ENCODE measurements at regions not wholly inside any gene's neighbourhood (a gene's known extent, or its start where the extent isn't known, plus 50 kb on each side); places are given as distances from the start of the nearest gene placed in this dataset.

DNA sequence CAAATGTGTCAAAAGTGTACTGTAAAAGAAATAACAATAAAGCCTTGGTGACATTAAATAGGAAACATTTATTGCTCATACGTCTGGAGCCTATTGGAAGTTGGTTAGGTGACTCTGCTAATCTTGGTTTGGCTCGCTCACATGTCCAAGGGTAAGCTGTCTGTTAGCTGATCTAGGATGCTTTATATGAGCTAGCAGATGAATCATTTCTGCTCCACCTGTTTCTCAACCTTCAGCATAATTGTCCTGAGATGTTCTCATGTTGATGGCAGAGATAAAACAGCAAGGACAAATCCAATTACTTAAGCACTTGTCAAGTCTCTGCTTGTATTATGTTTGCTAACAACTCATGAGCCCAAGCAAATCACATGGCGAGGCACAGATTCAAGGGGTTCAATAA, 56.0 kb upstream of the CD53 start:
- TF ChIP-seq CTCF (conservative IDR thresholded peaks at IDR 0.05) = no peak
- Mint-ChIP-seq H3K4me3 (no peak overlapping the region), H3K27ac (no peak overlapping the region), H3K4me1 (ENCODE audit: unreplicated experiment) (no peaks in the 10 kb centered on the region), H3K9me3 (no peaks in the 10 kb centered on the region), H3K36me3 (no peaks in the 10 kb centered on the region), H3K27me3 (peaks cover 12% of the 10 kb centered on the region)
- no peak for DNase-seq (ENCODE audit: extremely low spot score, unreplicated experiment)

DNA sequence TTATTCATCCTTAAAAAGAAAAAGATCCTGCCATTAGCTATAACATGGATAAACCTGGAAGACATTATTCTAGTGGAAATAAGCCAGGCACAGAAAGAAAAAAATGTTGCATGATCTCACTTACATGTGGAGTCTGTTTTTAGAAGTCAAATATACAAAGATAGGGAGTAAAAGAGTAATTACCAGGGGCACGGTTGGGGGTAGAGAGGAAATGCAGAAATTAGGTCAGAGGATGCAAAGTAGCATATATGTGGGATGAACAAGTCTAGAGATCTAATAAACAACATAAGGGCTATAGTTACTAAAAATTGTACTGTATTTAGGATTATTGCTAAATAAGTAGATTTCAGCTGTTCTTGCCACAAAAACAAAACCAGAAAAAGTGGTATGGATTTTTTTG, 61.4 kb upstream of the CD53 start:
- Mint-ChIP-seq H3K4me1 (ENCODE audit: unreplicated experiment) (no peaks in the 10 kb centered on the region), H3K27me3 (peaks cover 14% of the 10 kb centered on the region), H3K27ac (no peak overlapping the region), H3K9me3 (no peaks in the 10 kb centered on the region), H3K4me3 (no peak overlapping the region), H3K36me3 (no peaks in the 10 kb centered on the region)
- TF ChIP-seq CTCF (conservative IDR thresholded peaks at IDR 0.05) = no peak
- no peak for DNase-seq (ENCODE audit: extremely low spot score, unreplicated experiment)

DNA sequence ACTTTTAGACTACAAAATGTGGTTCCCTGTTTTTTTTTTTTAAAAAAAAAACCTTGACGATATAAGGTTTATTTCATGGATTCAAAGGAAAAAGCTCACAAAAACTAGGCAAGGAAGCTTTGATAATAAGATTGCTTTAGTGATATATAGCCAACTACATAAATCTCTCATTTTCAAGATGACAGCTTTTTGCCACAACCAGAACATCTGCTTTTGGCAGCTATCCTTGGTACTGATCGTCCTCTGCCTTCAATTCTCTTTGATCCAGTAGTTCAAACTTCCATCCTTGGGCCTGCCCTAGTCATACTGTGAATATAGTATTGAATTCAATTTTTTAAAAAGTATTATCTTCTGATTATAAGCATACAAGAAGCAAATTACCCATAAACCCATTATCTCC, 72.9 kb upstream of the CD53 start:
- no peak for DNase-seq (ENCODE audit: extremely low spot score, unreplicated experiment)
- Mint-ChIP-seq H3K27me3 (peaks cover 17% of the 10 kb centered on the region), H3K4me1 (ENCODE audit: unreplicated experiment) (no peaks in the 10 kb centered on the region), H3K27ac (no peak overlapping the region), H3K36me3 (no peaks in the 10 kb centered on the region), H3K9me3 (no peaks in the 10 kb centered on the region), H3K4me3 (no peak overlapping the region)
- no peak for TF ChIP-seq CTCF (conservative IDR thresholded peaks at IDR 0.05)

- H3K27ac Mint-ChIP-seq = no peak overlapping the region
- no peaks in the 10 kb centered on the region for H3K4me1 Mint-ChIP-seq (ENCODE audit: unreplicated experiment)
- H3K9me3 Mint-ChIP-seq = no peaks in the 10 kb centered on the region
- H3K27me3 Mint-ChIP-seq = peaks cover 20% of the 10 kb centered on the region
- no peak for TF ChIP-seq CTCF (conservative IDR thresholded peaks at IDR 0.05)
- DNase-seq (ENCODE audit: extremely low spot score, unreplicated experiment) = no peak
- no peak overlapping the region for H3K4me3 Mint-ChIP-seq
- H3K36me3 Mint-ChIP-seq = no peaks in the 10 kb centered on the region
Observed at GRCh38 chr1:110798691-110799256, 74.2 kb upstream of the CD53 start.

DNA sequence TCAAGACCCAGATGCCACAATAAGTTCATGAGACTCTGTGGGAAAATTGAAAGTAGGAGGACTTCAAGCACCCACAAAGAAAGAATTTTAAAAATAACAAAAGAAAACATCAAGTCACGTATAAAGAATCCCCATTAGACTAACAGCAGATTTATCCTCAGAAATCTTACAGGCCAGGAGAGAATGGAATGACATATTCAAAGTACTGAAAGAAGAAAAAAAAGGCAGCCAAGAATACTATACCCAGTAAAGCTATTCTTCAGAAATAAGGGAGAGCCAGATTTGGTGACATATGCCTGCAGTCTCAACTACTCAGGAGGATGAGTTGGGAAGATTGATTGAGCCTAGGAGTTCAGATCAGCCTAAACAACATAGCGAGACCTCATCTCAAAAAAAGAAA, 84.3 kb upstream of the CD53 start:
- H3K4me3 Mint-ChIP-seq = no peak overlapping the region
- peaks cover 40% of the 10 kb centered on the region for H3K27me3 Mint-ChIP-seq
- no peak overlapping the region for H3K27ac Mint-ChIP-seq
- TF ChIP-seq CTCF (conservative IDR thresholded peaks at IDR 0.05) = no peak
- no peaks in the 10 kb centered on the region for H3K4me1 Mint-ChIP-seq (ENCODE audit: unreplicated experiment)
- no peak for DNase-seq (ENCODE audit: extremely low spot score, unreplicated experiment)
- no peaks in the 10 kb centered on the region for H3K36me3 Mint-ChIP-seq
- no peaks in the 10 kb centered on the region for H3K9me3 Mint-ChIP-seq
